Uterus (tissue), 3 donors: ENCODE measurements at regions not wholly inside any gene's neighbourhood (a gene's known extent, or its start where the extent isn't known, plus 50 kb on each side); places are given as distances from the start of the nearest gene placed in this dataset.

Source experiments
- DNase-seq, 2 donors: peaks; one replicate each; pipeline ENCODE4 v3.0.0-alpha.2; 2019 to 2020
- H3K27ac ChIP-seq, 2 donors: fragments of 200-600 bp; sonication (generic); 1 replicate in 1 of 2; 2 replicates in 1 of 2; pipeline ENCODE4 v1.5.1; 2016 to 2018
- H3K27me3 ChIP-seq, 2 donors: fragments of 200-600 bp; sonication (generic); one replicate each; pipeline ENCODE4 v1.5.1; 2018 to 2019; ENCODE audit warnings: control low read depth in 1 of 2
- H3K36me3 ChIP-seq, 2 donors: fragments of 200-600 bp; sonication (generic); one replicate each; pipeline ENCODE4 v1.5.1; 2019; ENCODE audit warnings: control low read depth in 1 of 2
- H3K4me1 ChIP-seq, 2 donors: fragments of 200-600 bp; sonication (generic); one replicate each; pipeline ENCODE4 v1.5.1; 2018 to 2019; ENCODE audit warnings: control low read depth in 1 of 2
- H3K4me3 ChIP-seq, 2 donors: fragments of 200-600 bp; sonication (generic); 1 replicate in 1 of 2; 2 replicates in 1 of 2; pipeline ENCODE4 v1.5.1; 2018 to 2019; ENCODE audit warnings: mild to moderate bottlenecking in 1 of 2
- H3K9me3 ChIP-seq, 2 donors: fragments of 200-600 bp; sonication (generic); one replicate each; pipeline ENCODE4 v1.5.1; 2019; ENCODE audit warnings: control low read depth in 1 of 2
- CTCF ChIP-seq, 4 experiments: fragments of 200-600 bp in 2 of 4; fragments of 450-650 bp in 2 of 4; sonication (generic) in 2 of 4; IDR thresholded peaks; one replicate each; pipeline ENCODE4 v1.5.1; 2016 to 2019; ENCODE audit warnings: antibody characterized with exemption in 4 of 4, mild to moderate bottlenecking in 2 of 4, moderate library complexity in 1 of 4
- POLR2A ChIP-seq, 2 donors: fragments of 450-650 bp; IDR thresholded peaks; one replicate each; pipeline ENCODE4 v1.6.1; 2016; ENCODE audit warnings: antibody characterized with exemption in 2 of 2, mild to moderate bottlenecking in 1 of 2, moderate library complexity in 1 of 2
- intact Hi-C: fragments of 100-400 bp; cut with DNase I; formaldehyde crosslinking; loops from one replicate; pipeline ENCODE4 v1.15.1; 2023; ENCODE audit warnings: low total_unique reads
- donor health status: DM: yes; HTN: yes; CAD: no.

DNA sequence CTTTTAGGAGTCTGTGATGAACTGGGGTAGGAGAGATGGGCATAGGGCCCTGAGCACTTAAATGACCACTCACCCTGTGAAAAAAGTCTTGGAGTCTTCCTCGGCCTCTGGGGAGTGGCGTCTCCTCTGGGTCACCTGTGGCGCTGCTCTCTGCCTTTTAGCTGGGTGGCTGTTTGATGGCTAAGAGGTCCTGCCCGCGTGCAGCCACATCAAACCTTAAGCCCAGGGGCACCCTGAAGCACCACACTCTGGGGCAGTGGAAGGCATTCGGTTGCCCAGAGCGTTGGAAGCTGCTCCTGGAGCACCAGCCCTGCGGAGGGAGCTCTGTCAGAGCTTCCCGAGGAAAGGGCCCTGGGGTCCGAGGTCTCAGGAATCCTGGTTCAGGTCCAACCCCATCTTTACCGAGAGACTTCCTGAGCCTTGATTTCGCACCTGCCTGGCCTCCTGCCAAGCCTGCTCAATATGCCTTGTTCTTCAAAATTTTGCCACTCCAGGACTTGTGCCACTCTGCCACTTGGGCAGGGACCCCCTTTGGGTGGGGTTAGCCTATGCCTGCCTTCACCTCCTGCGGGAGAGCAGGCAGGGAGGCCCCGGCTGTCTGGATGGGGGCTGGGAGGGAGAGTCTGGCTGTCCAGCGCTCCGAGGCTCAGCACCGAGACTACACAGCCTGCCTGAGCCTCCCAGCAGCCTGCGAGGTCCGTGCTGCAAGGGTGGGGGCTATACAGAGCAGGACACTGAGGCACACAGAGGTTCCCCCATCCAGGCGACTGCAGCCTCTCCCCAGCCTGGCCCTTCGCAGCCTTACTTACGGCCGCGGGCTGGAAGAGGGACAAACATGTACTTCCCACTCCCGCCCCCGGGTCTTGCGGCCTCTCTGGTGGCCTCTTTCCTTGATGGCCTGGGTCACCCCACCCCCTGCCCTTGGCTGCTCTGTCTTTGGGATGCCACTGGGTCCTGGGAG, 63.4 kb upstream of the RNU6ATAC start:
- H3K27ac ChIP-seq: no peak overlapping the region
- DNase-seq: no peak
- peaks cover 0 to 11% of the 10 kb centered on the region in 2 donors for H3K4me1 ChIP-seq
- no peak overlapping the region for H3K4me3 ChIP-seq
- H3K36me3 ChIP-seq: no peaks in the 10 kb centered on the region
- no peaks in the 10 kb centered on the region for H3K27me3 ChIP-seq
- no peak for TF ChIP-seq CTCF (IDR thresholded peaks at IDR 0.05)
- no peak for TF ChIP-seq POLR2A (IDR thresholded peaks at IDR 0.05)
- H3K9me3 ChIP-seq: no peaks in the 10 kb centered on the region
- intact Hi-C loops: no loop called here

- intact Hi-C loops: no loop called here
- TF ChIP-seq POLR2A (IDR thresholded peaks at IDR 0.05): no peak
- no peak for TF ChIP-seq CTCF (IDR thresholded peaks at IDR 0.05)
- H3K36me3 ChIP-seq: no peaks in the 10 kb centered on the region
- peaks cover 0 to 11% of the 10 kb centered on the region in 2 donors for H3K4me1 ChIP-seq
- H3K9me3 ChIP-seq: no peaks in the 10 kb centered on the region
- H3K27ac ChIP-seq: no peak overlapping the region
- H3K27me3 ChIP-seq: no peaks in the 10 kb centered on the region
- no peak for DNase-seq
- no peak overlapping the region for H3K4me3 ChIP-seq
Observed at GRCh38 chr9:134228649-134229048, 64.3 kb upstream of the RNU6ATAC start.

DNA sequence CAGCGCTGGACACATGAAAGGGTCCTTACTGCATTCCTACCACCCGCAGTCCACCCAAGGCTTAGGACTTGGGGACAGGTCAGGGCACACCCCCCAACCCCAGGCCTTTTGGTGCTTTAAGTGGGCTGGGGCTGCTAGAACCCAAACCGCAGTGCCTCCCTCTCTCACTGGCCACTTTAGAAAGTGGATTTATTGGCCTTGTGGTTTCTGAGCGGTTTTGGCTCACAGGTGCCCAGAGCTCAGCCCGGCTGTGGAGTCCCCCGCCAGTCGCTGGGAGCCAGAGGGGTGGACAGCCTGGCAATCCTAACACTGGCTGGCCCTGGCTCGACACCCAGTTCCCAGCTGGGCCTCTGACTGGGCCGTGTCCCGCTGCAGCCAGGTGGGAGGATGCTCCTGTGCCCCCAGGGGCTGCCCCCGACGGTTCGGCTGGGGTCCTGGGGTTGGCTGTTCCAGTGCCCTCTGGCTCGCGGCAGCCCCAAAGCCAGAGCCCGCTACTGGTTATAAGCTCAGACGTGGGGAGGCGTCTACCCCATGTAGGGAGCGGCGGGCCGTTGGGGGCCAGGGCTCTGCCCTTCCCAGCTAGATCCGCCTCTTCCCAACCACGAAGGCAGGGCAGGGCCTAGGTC, 65.2 kb upstream of the RNU6ATAC start:
- no peak for DNase-seq
- no peaks in the 10 kb centered on the region for H3K27me3 ChIP-seq
- no peak for TF ChIP-seq POLR2A (IDR thresholded peaks at IDR 0.05)
- no peak for TF ChIP-seq CTCF (IDR thresholded peaks at IDR 0.05)
- H3K9me3 ChIP-seq: no peaks in the 10 kb centered on the region
- no peak overlapping the region for H3K27ac ChIP-seq
- no peaks in the 10 kb centered on the region for H3K36me3 ChIP-seq
- peaks cover 0 to 11% of the 10 kb centered on the region in 2 donors for H3K4me1 ChIP-seq
- no peak overlapping the region for H3K4me3 ChIP-seq
- intact Hi-C loops: no loop called here

GRCh38 chr9:134230092-134230941, 66.0 kb upstream of the RNU6ATAC start:
- no peak for TF ChIP-seq POLR2A (IDR thresholded peaks at IDR 0.05)
- TF ChIP-seq CTCF (IDR thresholded peaks at IDR 0.05): no peak
- no peaks in the 10 kb centered on the region for H3K27me3 ChIP-seq
- intact Hi-C loops: no loop called here
- DNase-seq: no peak
- H3K27ac ChIP-seq: peak overlapping the region; percentile 63 to 69
- H3K36me3 ChIP-seq: no peaks in the 10 kb centered on the region
- no peak overlapping the region for H3K4me3 ChIP-seq
- peaks cover 0 to 11% of the 10 kb centered on the region in 2 donors for H3K4me1 ChIP-seq
- H3K9me3 ChIP-seq: no peaks in the 10 kb centered on the region
